ENCODE measurements at regions not wholly inside any gene's neighbourhood (a gene's known extent, or its start where the extent isn't known, plus 50 kb on each side); places are given as distances from the start of the nearest gene placed in this dataset.
"Not testable (repeated sequence)": the region's sequence is repeated elsewhere in the genome, so short reads cannot be mapped to it uniquely, and the experiment has no call there.

- H3K27ac Mint-ChIP-seq: no peak overlapping the region
- ATAC-seq (replicated peaks) (no peak), DNase-seq (no peak)
- peaks cover 5 to 29% of the 10 kb centered on the region in 2 donors for H3K9me3 Mint-ChIP-seq
- H3K4me3 Mint-ChIP-seq: no peak overlapping the region
- no peaks in the 10 kb centered on the region for H3K27me3 Mint-ChIP-seq
- no peaks in the 10 kb centered on the region for H3K36me3 Mint-ChIP-seq (ENCODE audit: insufficient read depth)
- H3K4me1 Mint-ChIP-seq (ENCODE audit: low read depth in 2 of 2): no peaks in the 10 kb centered on the region
Observed at GRCh38 chr5:2542026-2542425, 209.5 kb downstream of the IRX2 start.

GRCh38 chr5:2538169-2538568 lies 213.3 kb downstream of the IRX2 start:
- no peak for DNase-seq
- Mint-ChIP-seq H3K36me3 (ENCODE audit: insufficient read depth) (no peaks in the 10 kb centered on the region), H3K27ac (no peak overlapping the region)

GRCh38 chr5:2537378-2538145 lies 213.9 kb downstream of the IRX2 start:
- H3K9me3 Mint-ChIP-seq: peaks cover 7 to 21% of the 10 kb centered on the region in 2 donors
- no peaks in the 10 kb centered on the region for H3K4me1 Mint-ChIP-seq (ENCODE audit: low read depth in 2 of 2)
- no peak for DNase-seq
- H3K27me3 Mint-ChIP-seq: no peaks in the 10 kb centered on the region
- no peak overlapping the region for H3K4me3 Mint-ChIP-seq
- no peak overlapping the region for H3K27ac Mint-ChIP-seq
- no peaks in the 10 kb centered on the region for H3K36me3 Mint-ChIP-seq (ENCODE audit: insufficient read depth)
- ATAC-seq (replicated peaks): no peak

More at GRCh38 chr5:2538169-2538568, 213.3 kb downstream of the IRX2 start:
- peaks cover 5 to 21% of the 10 kb centered on the region in 2 donors for H3K9me3 Mint-ChIP-seq
- no peaks in the 10 kb centered on the region for H3K27me3 Mint-ChIP-seq
- H3K4me1 Mint-ChIP-seq (ENCODE audit: low read depth in 2 of 2): no peaks in the 10 kb centered on the region
- ATAC-seq (replicated peaks): no peak
- H3K4me3 Mint-ChIP-seq: no peak overlapping the region

DNA sequence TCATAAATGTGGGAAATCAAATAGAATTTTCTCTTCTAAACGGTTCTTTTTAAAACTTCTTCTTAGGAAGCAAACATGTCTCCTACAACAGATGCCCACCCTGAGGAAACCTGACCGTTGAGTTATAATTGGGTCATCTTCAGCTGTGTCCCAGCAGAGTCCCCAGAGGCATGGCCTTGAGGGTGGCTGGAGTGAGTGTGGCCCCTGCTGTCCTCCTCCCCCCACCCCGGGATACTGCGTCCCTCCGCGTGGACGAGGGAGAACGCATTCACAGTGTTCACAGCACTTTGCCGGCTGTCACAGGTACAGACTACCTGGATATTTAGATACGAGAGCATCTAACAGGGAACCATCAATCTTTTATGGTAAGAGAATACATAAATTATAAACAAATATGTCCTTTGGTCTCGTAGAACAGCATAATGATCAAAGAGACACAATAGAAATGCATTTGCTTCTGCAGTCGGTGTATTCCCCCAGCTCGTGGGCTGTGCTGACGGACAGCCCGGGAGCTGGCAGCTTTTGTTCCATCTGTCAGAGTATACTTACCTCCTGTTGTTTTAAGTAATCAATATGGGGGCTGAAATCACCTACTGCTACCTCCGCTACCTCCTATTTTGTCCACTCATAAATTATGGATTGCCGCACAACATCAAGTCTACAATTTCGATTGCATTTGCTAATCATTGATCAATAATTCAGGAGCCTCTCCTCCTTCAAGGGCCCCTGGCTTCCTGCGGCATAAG lies 214.7 kb downstream of the IRX2 start:
- ATAC-seq (replicated peaks): no peak
- H3K4me3 Mint-ChIP-seq: no peak overlapping the region
- H3K36me3 Mint-ChIP-seq (ENCODE audit: insufficient read depth): no peaks in the 10 kb centered on the region
- peaks cover 5 to 21% of the 10 kb centered on the region in 2 donors for H3K9me3 Mint-ChIP-seq
- H3K27me3 Mint-ChIP-seq: no peaks in the 10 kb centered on the region
- no peak for DNase-seq
- no peak overlapping the region for H3K27ac Mint-ChIP-seq
- no peaks in the 10 kb centered on the region for H3K4me1 Mint-ChIP-seq (ENCODE audit: low read depth in 2 of 2)

- DNase-seq (no peak), ATAC-seq (replicated peaks) (no peak)
- Mint-ChIP-seq H3K36me3 (ENCODE audit: insufficient read depth) (no peaks in the 10 kb centered on the region), H3K27ac (no peak overlapping the region), H3K9me3 (peaks cover 3 to 7% of the 10 kb centered on the region in 2 donors), H3K4me3 (no peak overlapping the region), H3K4me1 (ENCODE audit: low read depth in 2 of 2) (no peaks in the 10 kb centered on the region), H3K27me3 (no peaks in the 10 kb centered on the region)
Observed at GRCh38 chr5:2534970-2535369, 216.5 kb downstream of the IRX2 start.

DNA sequence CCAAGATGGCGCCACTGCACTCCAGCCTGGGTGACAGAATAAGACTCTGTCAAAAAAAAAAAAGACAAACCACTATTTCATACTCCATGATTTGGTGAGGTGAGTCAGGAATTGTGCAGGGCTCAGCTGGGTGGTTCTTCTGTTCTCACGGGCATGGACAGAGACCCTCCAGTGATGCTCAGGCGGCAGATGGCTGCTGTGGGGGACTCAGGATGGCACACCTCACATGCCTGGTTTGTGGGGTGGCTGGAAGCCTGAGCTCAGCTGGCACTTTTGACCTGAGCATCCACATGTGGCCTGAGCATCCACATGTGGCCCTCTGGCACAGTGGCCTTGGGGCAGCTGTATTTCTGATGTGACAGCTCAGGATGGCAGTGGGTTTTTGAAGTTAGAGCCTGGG lies 217.2 kb downstream of the IRX2 start:
- ATAC-seq (replicated peaks): no peak
- H3K36me3 Mint-ChIP-seq (ENCODE audit: insufficient read depth): no peaks in the 10 kb centered on the region
- no peak overlapping the region for H3K4me3 Mint-ChIP-seq
- H3K27ac Mint-ChIP-seq: no peak overlapping the region
- peaks cover 0 to 2% of the 10 kb centered on the region in 2 donors for H3K9me3 Mint-ChIP-seq
- H3K27me3 Mint-ChIP-seq: no peaks in the 10 kb centered on the region
- no peaks in the 10 kb centered on the region for H3K4me1 Mint-ChIP-seq (ENCODE audit: low read depth in 2 of 2)
- no peak for DNase-seq

DNA sequence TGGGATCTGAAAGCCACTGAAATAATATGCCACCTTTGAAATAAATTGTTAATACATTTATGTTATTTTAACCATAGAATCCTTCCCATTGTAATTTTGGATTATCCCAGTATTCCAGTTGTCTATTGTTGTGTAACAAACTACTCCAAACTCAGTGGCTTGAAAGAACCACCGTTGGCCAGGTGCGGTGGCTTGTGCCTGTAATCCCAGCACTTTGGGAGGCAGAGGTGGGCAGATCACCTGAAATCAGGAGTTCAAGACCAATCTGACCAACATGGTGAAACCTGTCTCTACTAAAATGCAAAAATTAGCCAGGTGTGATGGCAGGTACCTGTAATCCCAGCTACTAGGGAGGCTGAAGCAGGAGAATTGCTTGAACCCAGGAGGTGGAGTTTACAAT lies 217.6 kb downstream of the IRX2 start:
- ATAC-seq (replicated peaks); H3K27me3 Mint-ChIP-seq; H3K4me3 Mint-ChIP-seq; H3K27ac Mint-ChIP-seq; DNase-seq; H3K4me1 Mint-ChIP-seq (ENCODE audit: low read depth in 2 of 2); H3K36me3 Mint-ChIP-seq (ENCODE audit: insufficient read depth); H3K9me3 Mint-ChIP-seq: not testable (repeated sequence)

GRCh38 chr5:2532809-2533208 lies 218.7 kb downstream of the IRX2 start:
- Mint-ChIP-seq H3K27ac (no peak overlapping the region), H3K4me3 (no peak overlapping the region), H3K27me3 (no peaks in the 10 kb centered on the region), H3K36me3 (ENCODE audit: insufficient read depth) (no peaks in the 10 kb centered on the region), H3K4me1 (ENCODE audit: low read depth in 2 of 2) (no peaks in the 10 kb centered on the region), H3K9me3 (peaks cover 0 to 2% of the 10 kb centered on the region in 2 donors)
- DNase-seq: no peak
- no peak for ATAC-seq (replicated peaks)

- H3K27me3 Mint-ChIP-seq: no peaks in the 10 kb centered on the region
- H3K4me3 Mint-ChIP-seq: no peak overlapping the region
- H3K4me1 Mint-ChIP-seq (ENCODE audit: low read depth in 2 of 2): no peaks in the 10 kb centered on the region
- DNase-seq: no peak
- H3K9me3 Mint-ChIP-seq: peaks cover 0 to 2% of the 10 kb centered on the region in 2 donors
- no peaks in the 10 kb centered on the region for H3K36me3 Mint-ChIP-seq (ENCODE audit: insufficient read depth)
- no peak for ATAC-seq (replicated peaks)
- H3K27ac Mint-ChIP-seq: no peak overlapping the region
Observed at GRCh38 chr5:2531318-2531717, 220.2 kb downstream of the IRX2 start.

DNA sequence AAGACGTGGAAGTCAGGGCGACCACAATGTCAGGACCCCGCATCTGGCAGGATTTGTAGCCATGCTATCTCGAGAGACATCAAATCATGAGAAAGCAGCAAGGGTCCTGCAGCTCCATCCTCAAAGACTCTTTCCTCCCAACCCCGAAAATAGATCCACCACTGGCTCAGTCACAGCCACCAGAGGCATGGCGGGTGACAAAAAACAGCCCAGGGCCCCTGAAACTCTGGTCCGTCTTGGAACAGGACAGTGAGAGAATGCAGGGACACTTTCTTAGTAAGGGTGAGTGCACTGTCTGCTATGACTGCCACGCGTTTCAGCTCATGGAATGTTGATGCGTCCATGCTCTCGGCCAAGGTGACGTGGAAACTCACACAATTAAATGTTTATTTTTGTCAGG lies 220.9 kb downstream of the IRX2 start:
- H3K4me1 Mint-ChIP-seq (ENCODE audit: low read depth in 2 of 2): no peaks in the 10 kb centered on the region
- ATAC-seq (replicated peaks) (no peak), DNase-seq (no peak)
- H3K27ac Mint-ChIP-seq: no peak overlapping the region
- no peaks in the 10 kb centered on the region for H3K27me3 Mint-ChIP-seq
- H3K36me3 Mint-ChIP-seq (ENCODE audit: insufficient read depth): no peaks in the 10 kb centered on the region
- H3K4me3 Mint-ChIP-seq: no peak overlapping the region
- H3K9me3 Mint-ChIP-seq: peaks cover 6% of the 10 kb centered on the region in 2 donors

DNA sequence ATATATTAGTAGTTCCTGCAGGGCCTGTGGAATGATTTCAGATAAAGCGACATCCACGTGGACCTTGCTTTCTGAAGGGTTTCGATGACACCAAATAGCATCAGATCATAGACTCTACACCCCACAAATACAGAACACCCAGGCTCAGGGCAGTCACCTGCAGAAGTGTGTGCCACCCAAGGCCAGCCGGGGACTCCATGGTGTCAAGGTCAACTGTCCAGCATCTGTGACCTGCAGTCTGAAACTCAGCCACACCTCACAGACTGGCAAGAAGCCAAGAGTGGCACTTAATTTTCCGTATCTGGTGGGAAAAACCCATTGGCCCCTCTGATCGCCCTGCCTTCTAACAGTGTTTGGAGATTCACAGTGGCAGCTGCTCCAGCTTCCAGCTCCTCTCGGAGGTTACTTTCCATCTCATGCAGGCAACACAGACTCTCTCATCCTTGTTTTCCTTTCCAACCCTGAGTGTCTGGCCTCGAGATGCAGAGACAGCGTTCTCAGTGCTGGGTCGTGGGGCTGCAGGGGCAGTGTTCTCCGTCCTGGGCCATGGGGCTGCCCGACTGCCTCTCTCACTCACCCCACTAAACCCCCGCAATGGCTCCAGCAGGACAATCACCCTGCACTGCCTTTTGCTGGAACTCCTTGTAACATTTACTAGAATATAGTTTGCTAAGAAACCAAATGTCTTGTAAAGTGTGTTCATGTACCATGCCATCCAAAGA lies 221.9 kb downstream of the IRX2 start:
- H3K9me3 Mint-ChIP-seq: peaks cover 6 to 11% of the 10 kb centered on the region in 2 donors
- no peaks in the 10 kb centered on the region for H3K36me3 Mint-ChIP-seq (ENCODE audit: insufficient read depth)
- no peak overlapping the region for H3K27ac Mint-ChIP-seq
- DNase-seq (no peak), ATAC-seq (replicated peaks) (no peak)
- H3K4me1 Mint-ChIP-seq (ENCODE audit: low read depth in 2 of 2): no peaks in the 10 kb centered on the region
- H3K4me3 Mint-ChIP-seq: no peak overlapping the region
- H3K27me3 Mint-ChIP-seq: no peaks in the 10 kb centered on the region

GRCh38 chr5:2525351-2525750 lies 226.1 kb downstream of the IRX2 start:
- ATAC-seq (replicated peaks) (no peak), DNase-seq (no peak)
- no peaks in the 10 kb centered on the region for H3K27me3 Mint-ChIP-seq
- H3K36me3 Mint-ChIP-seq (ENCODE audit: insufficient read depth): no peaks in the 10 kb centered on the region
- H3K9me3 Mint-ChIP-seq: peaks cover 4 to 11% of the 10 kb centered on the region in 2 donors
- H3K4me3 Mint-ChIP-seq: no peak overlapping the region
- H3K4me1 Mint-ChIP-seq (ENCODE audit: low read depth in 2 of 2): no peaks in the 10 kb centered on the region
- no peak overlapping the region for H3K27ac Mint-ChIP-seq

GRCh38 chr5:2524620-2525019 lies 226.9 kb downstream of the IRX2 start:
- H3K36me3 Mint-ChIP-seq (ENCODE audit: insufficient read depth): no peaks in the 10 kb centered on the region

More at GRCh38 chr5:2524620-2525019, 226.9 kb downstream of the IRX2 start:
- Mint-ChIP-seq H3K4me3 (no peak overlapping the region), H3K27ac (no peak overlapping the region), H3K27me3 (no peaks in the 10 kb centered on the region), H3K9me3 (peaks cover 4 to 11% of the 10 kb centered on the region in 2 donors), H3K4me1 (ENCODE audit: low read depth in 2 of 2) (no peaks in the 10 kb centered on the region)
- no peak for ATAC-seq (replicated peaks)
- DNase-seq: no peak

Data from effector memory CD8-positive, alpha-beta T cell (primary cell).